Cerebellar nuclear complex (tissue), 1 donor: ENCODE measurements at regions not wholly inside any gene's neighbourhood (a gene's known extent, or its start where the extent isn't known, plus 50 kb on each side); places are given as distances from the start of the nearest gene placed in this dataset.

Source experiments
- DNase-seq, 2 experiments: peaks; one replicate each; lab custom pipeline; 2025; lab: John Stamatoyannopoulos, UW

GRCh38 chr17:34874478-34874877, 86.8 kb downstream of the CCT6B start:
- no peak for DNase-seq

GRCh38 chr17:34872640-34873039, 88.6 kb downstream of the CCT6B start:
- no peak for DNase-seq

DNA sequence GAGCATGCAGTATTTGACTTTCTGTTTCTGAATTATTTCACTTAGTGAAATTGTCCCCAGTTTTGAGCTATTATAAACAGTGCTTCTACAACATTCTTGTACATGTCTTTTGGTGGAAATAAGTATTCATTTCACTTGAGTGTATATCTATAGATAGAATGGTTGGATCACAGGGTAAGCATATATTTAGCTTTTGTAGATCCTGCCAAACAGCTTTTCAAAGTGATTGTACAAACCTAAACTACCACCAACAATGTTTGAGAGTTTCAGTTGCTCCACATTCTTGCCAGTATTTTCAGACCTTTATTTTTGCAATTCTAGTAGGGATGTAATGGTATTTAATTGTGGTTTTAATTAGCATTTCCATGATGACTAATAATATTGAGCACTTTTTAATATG, 91.6 kb downstream of the CCT6B start:
- no peak for DNase-seq

GRCh38 chr17:34865716-34866115, 95.5 kb downstream of the CCT6B start:
- DNase-seq: no peak

GRCh38 chr17:34862384-34862783, 98.9 kb downstream of the CCT6B start:
- DNase-seq: no peak

- DNase-seq: no peak
Measured at GRCh38 chr17:34861864-34862263, 99.4 kb downstream of the CCT6B start.

DNA sequence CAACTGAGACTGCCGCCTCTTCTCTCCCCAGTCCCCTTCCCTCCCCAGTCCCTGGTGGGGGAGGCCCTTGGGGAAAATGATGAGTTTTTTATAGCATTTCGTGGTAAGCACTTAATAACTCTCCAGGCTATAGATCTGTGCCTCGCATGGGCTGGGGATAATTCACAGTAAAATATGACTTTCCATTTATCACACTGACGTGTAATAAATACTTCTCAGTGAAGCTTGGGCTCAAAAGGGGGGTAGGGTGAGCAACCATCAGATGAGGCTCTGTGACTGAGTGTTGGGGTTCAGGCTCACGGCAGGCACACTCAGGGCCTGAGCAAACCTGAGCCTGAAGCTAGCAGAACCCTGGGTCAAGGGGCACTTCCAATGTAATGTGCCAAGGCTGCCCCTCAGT, 101.6 kb downstream of the CCT6B start:
- DNase-seq: no peak

- no peak for DNase-seq
Measured at GRCh38 chr17:34858591-34859565, 102.4 kb downstream of the CCT6B start.

DNA sequence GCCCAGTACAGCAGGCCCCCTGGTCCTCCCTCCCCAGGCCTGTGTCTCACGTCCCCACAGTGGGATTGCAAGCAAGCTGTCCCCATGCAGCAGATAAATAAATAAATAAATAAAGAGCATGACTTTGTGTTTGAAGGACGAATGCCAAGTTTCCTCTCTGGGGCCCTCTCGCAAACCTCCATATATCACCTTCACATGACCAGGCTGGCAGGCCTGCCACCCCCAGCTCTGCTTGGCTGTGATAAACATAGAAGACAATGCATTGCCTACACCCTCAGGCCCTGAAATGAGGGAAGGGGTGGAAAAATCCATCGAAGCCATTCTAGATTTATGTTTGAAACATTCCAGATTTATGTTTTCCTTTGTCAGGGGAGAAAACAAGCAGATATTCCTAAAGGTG, 107.3 kb downstream of the CCT6B start:
- no peak for DNase-seq

DNA sequence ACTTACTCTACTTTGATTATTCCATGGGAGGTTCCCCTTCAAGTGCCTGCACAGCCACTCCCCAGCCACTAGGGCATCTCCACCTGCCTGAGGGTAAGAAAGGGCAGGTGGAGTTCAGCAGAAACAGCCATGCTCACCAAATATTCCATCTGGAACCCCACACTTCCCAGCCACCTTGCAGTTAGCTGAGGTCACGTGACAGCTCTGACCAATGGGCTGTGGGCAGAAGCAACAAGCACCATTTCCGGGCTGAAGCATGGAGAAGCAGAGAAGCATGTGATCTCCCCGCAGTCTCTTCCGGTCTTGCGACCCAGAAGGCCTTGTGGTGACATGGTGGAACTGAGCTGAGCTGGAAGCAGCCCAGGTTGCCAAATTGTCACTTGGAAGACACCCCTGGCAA, 108.6 kb downstream of the CCT6B start:
- no peak for DNase-seq

GRCh38 chr17:34851961-34852540, 109.2 kb downstream of the CCT6B start:
- no peak for DNase-seq

- no peak for DNase-seq
Measured at GRCh38 chr17:34850964-34851363, 110.3 kb downstream of the CCT6B start.

DNA sequence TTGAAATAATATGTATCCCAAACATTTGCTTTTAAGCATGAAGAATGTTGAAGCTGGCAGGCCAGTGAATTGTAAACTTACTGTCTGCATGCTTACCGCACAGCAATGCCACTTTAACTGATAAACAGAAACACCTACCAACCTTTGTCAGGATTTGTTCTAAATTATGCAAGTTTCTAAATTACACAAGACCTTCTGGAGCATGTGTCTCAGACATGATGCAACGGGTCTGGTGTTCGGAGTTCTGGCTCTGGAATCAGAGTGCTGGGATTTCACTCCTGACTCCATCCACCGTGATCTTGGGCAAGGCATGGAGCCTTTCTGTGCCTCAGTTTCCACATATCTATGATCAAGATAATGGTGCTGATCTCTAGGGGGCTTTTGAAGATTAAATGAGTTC, 111.2 kb downstream of the CCT6B start:
- no peak for DNase-seq

DNA sequence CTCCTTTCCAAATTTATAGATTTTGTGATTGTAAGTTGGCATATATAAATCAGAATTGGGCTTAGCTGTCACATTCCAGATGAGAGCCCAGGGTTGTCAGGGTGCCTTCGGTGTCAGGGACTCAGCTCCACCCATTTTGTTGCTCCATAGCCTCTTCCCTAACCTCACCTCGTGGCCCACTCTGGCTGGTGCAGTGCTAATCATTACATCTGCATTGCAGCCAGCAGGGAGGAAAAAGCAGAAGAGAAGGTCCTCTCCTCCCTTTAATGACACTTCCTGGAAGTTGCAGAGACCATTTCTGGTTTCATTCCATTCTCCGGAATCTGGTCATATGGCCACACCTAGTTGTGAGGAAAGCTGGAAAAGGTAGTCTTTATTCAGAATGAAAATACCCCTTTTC, 113.3 kb downstream of the CCT6B start:
- no peak for DNase-seq

DNA sequence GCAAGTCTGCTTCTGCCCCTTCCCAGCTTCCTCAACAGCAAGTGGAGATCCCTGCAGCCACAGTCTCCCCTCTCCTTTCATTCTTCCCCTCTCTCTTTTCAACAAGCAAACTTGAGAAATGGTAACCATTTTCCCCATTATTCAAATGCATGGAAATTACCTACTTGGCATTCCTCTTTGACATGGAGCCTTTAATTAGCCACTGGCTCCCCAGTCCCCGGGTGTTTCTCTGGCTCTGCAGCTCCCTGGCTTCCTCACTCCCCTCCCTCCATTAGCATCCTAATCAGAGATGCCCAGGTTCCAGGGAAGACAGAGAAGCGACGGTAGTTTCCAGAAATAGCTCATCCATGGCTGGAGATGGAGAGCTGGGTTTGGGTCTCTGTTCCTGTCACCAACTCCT, 116.0 kb downstream of the CCT6B start:
- no peak for DNase-seq

DNA sequence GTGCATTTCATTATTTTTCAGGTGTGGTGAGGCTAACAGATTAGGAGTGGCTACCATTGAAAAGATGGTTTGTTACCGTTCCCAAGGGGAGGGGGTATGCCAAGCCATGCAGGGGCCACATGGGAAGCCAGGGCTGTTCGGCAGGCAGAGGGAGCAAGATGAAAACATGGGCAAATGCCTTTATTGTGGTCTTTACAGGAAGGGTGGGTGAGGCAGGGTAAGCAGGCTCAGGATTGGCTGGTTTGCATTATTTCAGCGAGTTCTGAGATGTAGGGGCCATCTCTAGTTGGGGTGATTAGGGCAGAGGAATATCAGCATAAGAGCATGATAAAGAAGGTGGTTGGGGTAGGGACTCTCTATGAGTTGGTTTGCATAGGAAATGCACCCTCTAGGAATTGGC, 117.6 kb downstream of the CCT6B start:
- no peak for DNase-seq

DNA sequence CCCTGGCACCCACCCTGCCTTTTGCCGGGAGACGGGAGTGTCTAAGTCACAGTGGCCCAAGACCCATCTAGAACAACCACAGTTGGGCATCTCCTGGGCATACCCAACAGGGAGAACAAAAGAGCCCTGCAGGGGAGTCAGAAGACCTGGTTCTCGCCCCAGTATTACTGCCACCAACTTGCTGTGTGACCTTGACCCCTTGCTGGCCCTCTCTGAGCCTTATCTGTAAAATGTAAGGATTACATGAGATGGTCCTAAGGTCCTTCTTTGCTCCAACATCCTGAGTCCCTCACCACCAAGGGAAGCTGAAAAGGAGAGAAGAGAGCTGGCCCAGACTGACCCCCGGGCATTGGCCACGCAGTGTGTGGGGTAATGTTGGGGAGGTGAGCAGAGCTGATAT, 119.0 kb downstream of the CCT6B start:
- no peak for DNase-seq

DNA sequence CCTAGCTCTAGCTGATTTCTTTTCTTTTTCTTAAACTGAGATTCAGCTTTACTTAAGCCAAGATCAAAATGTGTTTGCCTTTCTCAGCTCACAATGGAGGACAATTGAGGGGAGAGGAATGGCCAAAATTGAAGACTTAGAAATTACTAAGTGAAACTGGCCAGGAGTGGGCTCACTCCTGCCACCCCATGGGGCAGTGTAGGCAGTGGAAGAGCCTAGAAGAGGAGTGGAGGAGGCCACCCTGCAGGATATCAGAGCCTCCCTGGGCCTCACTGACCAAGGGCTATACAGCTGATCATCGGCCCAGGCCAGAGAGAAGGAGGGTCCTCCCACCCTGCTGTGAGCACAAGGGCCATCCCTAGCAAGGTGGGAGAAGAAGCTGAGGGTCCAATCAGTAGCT, 119.8 kb downstream of the CCT6B start:
- DNase-seq: no peak

DNA sequence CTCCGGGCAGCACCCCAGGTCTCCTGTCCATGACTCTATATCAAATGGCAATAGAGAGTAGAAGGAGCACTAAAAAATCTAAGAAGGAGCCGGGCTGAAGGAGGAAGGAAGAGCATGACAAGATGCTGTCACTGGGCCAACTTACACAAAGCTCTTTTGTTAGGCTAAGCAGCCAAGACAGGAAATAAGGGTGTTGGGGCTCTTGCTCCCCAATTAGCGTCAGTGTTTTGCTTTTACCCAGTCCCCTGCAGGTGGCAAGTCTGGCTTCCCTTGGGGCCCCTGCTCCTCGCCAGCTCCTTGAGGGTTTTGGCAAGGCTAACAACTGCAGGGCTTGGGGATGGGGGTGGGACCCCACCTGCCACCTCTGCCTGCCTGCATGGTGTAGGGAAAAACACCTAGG, 120.5 kb downstream of the CCT6B start:
- DNase-seq: no peak

DNA sequence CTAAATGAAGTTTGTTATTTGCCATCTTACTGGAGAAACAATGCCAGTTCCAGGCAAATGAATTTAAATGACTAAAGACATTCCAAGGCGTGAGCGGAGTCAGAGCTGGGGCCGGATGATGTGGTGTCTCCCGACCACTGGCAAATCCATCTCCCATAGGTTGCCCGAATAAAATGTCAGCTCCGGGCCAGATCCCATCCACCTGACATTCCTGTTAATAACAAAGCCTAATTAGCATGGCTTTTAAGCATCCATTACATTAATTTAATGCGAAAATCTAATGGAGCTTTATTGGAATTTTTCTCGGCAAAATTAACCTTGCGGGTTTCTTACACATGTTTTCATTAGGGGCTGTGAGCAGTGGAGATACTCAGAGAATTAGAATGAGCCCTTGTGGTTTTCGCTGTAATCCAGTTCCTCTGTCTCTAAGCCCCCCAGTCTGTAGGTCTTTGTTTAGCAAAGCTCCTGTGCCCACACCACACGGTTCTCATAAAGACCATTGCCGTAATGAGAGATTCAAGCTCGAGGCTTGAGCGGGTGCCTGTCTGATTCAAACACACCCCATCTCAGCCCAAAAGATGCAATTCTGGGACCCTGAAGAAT, 123.3 kb downstream of the CCT6B start:
- DNase-seq: no peak

DNA sequence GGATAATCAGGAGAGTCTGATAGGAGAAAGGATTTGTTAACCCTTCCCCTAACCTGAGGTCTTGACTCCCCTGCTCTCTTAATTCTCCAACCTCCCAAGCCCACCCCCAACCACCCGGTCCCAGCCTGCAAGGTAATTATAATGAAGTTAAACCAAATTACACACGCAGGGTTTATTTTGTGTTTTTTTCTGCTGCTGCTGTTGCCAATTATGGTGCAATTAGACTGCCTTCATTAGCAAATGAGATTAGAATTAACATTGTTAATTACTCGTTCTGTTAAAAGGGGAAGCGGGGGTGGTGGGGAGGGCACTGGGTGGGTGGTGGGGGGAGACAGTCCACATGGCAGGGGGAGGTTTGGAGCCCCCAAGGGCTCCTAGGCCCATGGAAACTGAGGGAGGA, 128.9 kb downstream of the CCT6B start:
- no peak for DNase-seq

DNA sequence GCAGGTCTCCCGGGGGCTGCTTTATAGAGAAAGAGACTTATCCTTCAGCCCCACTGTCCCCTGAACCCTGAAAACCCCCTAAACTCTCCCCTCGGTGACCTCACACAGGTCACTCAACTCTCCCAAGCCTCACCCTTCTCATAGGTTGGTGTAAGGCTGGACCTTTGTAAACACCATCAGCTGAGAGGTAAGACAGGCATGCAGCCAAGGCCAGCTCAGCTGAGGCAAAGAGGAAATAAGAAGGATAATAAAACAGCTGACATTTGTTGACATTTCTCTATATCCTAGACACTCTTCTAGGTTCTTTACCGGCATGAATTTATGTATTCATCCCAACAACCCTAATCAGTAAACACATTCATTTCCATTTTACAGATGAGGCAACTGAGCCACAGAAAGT, 134.3 kb downstream of the CCT6B start:
- no peak for DNase-seq

GRCh38 chr17:34826332-34826731, 134.9 kb downstream of the CCT6B start:
- DNase-seq: no peak
